HG02571 (cell line): ENCODE measurements at regions not wholly inside any gene's neighbourhood (a gene's known extent, or its start where the extent isn't known, plus 50 kb on each side); places are given as distances from the start of the nearest gene placed in this dataset.

ENCODE experiments used
- ATAC-seq: cut with Tn5 transposase; IDR thresholded peaks from one replicate; pipeline ENCODE4 v1.9.1; 2021; ENCODE audit warnings: mild to moderate bottlenecking, moderate library complexity; ENCODE audit not compliant: unreplicated experiment

DNA sequence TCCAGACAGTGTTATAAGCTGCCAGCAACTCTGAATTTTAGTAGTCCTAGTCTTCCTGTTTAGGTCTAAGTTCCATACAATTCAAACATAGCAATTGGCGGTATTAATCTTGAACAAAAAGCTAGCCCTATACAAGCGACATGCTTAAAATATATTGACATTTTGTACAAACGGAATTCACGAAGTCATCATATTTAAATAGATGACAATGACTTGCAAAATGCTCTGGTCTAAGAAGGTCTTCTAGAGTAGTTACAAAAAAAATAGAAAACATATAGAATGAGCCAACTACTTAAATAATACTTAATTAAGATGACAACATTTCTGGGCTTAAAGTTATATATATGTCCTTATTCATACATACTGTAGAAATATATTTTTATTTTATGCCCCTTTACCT is 446.6 kb downstream of the ANKRD7 start:
- ATAC-seq = no peak

DNA sequence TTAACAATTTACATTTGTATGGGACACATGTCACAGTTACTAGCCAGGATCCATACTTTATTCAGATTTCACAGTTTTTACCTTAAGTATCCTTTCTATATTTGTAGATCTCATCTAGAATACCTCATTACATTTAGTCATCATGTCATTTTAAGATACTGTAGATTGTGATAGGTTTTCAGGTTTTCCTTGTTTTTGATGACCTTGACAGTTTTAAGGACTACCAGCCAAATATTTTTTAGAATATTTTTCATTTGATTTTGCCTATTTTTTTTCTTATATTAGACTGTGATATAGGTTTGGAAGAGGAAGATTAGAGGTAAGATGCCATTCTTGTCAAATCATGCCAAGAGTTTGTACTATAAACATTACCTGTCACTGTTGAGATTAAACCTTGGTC is 460.3 kb downstream of the ANKRD7 start:
- no peak for ATAC-seq

DNA sequence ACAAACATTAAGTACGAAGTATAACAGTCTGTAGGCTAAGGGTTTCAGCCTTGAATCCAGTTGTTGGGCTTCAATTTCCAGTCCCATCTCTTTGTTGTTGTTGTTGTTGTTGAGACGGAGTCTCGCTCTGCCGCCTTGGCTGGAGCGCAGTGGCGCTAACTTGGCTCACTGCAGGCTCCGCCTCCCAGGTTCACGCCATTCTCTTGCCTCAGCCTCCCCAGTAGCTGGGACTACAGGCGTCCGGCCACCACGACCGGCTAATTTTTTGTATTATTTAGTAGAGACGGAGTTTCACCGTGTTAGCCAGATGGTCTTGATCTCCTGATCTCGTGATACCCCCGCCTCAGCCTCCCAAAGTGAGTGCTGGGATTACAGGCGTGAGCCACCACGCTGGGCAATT is 464.9 kb downstream of the ANKRD7 start:
- no peak for ATAC-seq

- ATAC-seq = no peak
Observed at GRCh38 chr7:118696879-118697278, 472.4 kb downstream of the ANKRD7 start.

GRCh38 chr7:118699222-118699621 is 474.7 kb downstream of the ANKRD7 start:
- ATAC-seq = no peak

GRCh38 chr7:118708741-118709140 is 484.2 kb downstream of the ANKRD7 start:
- no peak for ATAC-seq

DNA sequence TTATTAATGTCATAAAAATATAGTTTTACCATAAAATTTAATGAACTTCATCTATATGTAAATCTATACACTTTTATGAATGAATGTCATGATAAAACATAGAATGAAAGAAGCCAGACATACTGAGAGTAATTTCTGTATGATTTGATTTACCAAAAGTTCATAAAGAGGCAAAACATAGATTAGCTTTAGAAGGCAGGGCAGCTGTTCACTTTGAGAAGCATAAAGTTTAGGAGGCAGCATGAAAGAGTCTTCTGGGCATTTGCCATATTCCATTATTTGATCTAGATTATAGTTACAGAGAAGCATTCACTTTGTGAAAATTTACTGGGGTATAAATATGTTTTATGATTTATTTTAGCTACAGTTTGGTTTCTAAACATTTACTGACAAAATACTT is 487.2 kb downstream of the ANKRD7 start:
- no peak for ATAC-seq

GRCh38 chr7:118713039-118713438 is 488.5 kb downstream of the ANKRD7 start:
- ATAC-seq = no peak

DNA sequence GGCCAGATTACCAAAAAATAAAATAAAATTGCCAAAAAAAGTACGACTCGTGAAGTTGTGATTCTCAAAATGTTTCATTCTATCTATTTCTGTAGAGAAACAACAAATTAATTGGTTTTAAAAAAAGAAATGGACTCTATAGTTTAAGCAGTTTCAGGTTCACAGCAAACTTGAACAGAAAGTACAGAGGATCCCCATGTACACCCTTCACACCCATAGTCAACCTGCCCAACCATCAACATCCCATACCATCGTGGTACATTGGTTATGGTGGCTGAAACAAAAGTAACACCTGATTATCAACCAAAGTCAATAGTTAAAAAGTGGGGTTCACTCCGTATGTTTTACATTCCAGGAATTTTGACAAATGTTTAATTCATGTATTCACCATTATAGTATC is 496.1 kb downstream of the ANKRD7 start:
- ATAC-seq = no peak

- no peak for ATAC-seq
Observed at GRCh38 chr7:118731854-118732253, 507.4 kb downstream of the ANKRD7 start.

GRCh38 chr7:118734541-118734940 is 510.0 kb downstream of the ANKRD7 start:
- no peak for ATAC-seq

GRCh38 chr7:118735441-118735840 is 510.9 kb downstream of the ANKRD7 start:
- no peak for ATAC-seq

- ATAC-seq = no peak
Observed at GRCh38 chr7:118737935-118738334, 513.4 kb downstream of the ANKRD7 start.

DNA sequence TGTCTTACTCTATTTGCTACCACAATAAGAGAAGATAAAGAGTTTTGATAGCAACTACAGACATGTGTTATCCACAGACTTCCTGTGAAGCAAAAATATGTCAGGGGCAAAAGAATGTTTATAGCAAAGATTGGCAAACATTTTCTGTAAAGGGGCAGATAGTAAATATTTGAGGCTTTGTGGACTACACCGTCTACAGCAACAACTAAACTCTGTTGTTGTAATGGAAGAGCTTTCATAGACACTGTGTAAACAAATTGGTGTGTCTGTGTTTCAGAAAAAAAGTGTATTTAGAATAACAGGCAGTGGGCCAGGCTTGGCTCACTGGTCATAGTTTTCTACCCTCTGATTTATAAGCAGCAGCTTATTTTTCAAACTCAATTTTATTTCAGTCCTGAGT is 521.4 kb downstream of the ANKRD7 start:
- ATAC-seq = no peak

GRCh38 chr7:118747473-118747872 is 523.0 kb downstream of the ANKRD7 start:
- ATAC-seq = no peak

- no peak for ATAC-seq
Observed at GRCh38 chr7:118753479-118753878, 529.0 kb downstream of the ANKRD7 start.

- ATAC-seq = no peak
Observed at GRCh38 chr7:118754608-118755007, 530.1 kb downstream of the ANKRD7 start.

DNA sequence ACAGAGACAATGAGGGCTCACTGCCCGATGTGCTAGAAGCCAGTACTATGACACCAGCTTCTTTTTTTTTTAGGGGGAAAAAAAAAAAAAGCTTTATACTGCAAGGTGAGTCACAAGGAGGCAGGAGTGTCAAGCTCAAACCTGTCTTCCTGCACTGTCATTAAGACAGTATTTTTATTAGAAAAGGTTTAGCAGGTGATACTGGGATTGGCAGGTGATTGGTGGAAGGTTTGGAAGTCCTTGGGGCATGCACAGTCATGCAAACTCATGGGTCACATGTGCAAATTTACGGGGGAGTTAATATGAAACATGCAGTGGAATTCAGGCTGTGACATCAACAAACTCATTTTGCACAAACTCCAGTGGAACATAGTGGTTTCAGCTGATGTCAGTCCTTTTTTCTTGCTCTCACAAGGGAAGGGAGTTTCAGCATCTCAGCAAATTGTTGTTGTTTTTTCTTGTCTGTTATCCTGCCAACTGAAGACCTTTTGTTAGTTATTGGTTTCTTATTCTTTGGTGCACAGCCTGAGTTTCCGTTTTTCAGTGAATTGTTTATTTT is 530.6 kb downstream of the ANKRD7 start:
- ATAC-seq = no peak

DNA sequence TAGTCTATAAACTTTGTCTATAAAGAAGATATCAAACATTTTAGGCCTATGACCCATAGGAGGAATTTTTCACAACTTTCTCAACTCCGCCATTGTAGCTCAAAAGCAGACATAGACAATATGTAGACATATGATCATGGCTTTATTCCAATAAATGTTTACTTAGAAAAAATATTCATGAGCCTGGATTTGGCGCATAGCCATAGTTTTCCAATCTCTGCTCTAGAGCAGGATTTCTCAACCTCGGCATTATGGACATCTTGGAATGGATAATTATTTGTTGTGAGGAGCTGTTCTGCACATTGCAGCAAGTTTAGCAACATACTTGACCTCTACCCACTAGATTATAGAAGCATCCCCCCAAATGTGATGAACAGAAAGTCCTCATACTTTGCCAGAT is 532.6 kb downstream of the ANKRD7 start:
- no peak for ATAC-seq

DNA sequence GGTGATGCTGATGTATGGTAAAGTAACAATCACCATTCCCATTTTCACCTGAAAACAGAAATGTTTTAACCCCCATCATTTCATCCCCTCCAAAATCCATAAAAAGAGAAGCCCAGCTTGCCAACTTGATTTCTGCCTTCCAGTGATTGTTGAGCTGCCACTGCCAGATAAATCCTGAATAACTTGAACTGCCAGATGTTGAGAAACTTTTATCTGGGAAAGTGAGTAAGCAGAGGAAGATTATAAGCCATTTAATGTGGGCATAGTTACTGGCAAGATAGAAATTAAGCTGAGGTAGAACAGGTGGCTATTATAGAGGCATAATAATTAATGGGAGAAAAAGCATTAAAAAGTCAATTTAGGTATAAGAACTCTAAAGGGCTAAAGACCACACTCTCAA is 534.1 kb downstream of the ANKRD7 start:
- ATAC-seq = no peak

DNA sequence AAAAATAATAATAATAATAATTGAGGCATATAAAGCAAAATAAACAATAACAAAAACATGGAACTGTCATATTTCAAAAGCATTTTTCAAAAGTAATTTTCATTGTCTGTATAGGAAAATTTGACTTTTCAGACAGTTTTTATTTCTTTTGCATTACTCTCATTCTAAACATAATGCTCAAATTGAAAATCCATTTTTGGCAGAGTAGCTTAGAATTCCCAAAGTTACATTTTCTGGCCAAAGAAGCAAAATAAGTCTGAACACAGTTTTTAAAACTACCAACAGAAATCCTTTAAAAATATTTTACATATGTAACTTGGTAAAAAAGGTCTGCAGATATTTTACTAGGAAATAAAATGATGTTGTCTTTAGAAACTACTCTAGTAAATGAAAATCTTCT is 535.4 kb downstream of the ANKRD7 start:
- ATAC-seq = no peak

- ATAC-seq = no peak
Observed at GRCh38 chr7:118762451-118762850, 537.9 kb downstream of the ANKRD7 start.

- ATAC-seq = no peak
Observed at GRCh38 chr7:118764221-118764620, 539.7 kb downstream of the ANKRD7 start.

- ATAC-seq = no peak
Observed at GRCh38 chr7:118771672-118772071, 547.2 kb downstream of the ANKRD7 start.
